Body of pancreas (tissue), 4 donors: ENCODE measurements at regions not wholly inside any gene's neighbourhood (a gene's known extent, or its start where the extent isn't known, plus 50 kb on each side); places are given as distances from the start of the nearest gene placed in this dataset.
A peak's percentile ranks its signal among the peaks of the same experiment; 100 is the strongest.

ENCODE experiments used
- ATAC-seq: fragments of 150-250 bp; one replicate; pipeline ENCODE4 v1.9.1; 2016
- DNase-seq, 4 donors: peaks; one replicate each; pipeline ENCODE4 v3.0.0-alpha.2; 2019
- H3K27ac ChIP-seq, 4 donors: fragments of 200-600 bp; sonication (generic); 1 replicate in 3 of 4; 2 replicates in 1 of 4; pipeline versions ENCODE4 v1.5.1 to v1.6.1; 2016 to 2019; ENCODE audit warnings: mild to moderate bottlenecking in 1 of 4, mixed read lengths in 1 of 4, moderate library complexity in 1 of 4
- H3K27me3 ChIP-seq, 2 donors: fragments of 200-600 bp; sonication (generic); one replicate each; pipeline ENCODE4 v1.6.0; 2016; ENCODE audit warnings: mild to moderate bottlenecking in 1 of 2
- H3K36me3 ChIP-seq, 2 donors: fragments of 200-600 bp; sonication (generic); replicated peaks in 1 of 2; 2 replicates each; pipeline ENCODE4 v1.5.1; 2016; ENCODE audit warnings: low read depth in 2 of 2; ENCODE audit not compliant: insufficient read depth in 1 of 2
- H3K4me1 ChIP-seq: fragments of 200-600 bp; sonication (generic); one replicate; pipeline ENCODE4 v1.6.0; 2016
- H3K4me3 ChIP-seq, 2 donors: fragments of 200-600 bp; sonication (generic); 1 replicate in 1 of 2; 2 replicates in 1 of 2; pipeline ENCODE4 v1.5.1; 2016 to 2019
- H3K9me3 ChIP-seq, 3 donors: fragments of 200-600 bp; sonication (generic); 1 replicate in 2 of 3; 2 replicates in 1 of 3; pipeline ENCODE4 v1.5.1; 2016
- CTCF ChIP-seq, 7 experiments: fragments of 450-650 bp in 4 of 7; fragments of 200-600 bp in 3 of 7; sonication (generic) in 3 of 7; IDR thresholded peaks; one replicate each; pipeline ENCODE4 v1.5.1; 2016 to 2019; ENCODE audit warnings: antibody characterized with exemption in 7 of 7
- POLR2A ChIP-seq, 3 donors: fragments of 450-650 bp; IDR thresholded peaks; one replicate each; pipeline ENCODE4 v1.6.1; 2016; ENCODE audit warnings: antibody characterized with exemption in 3 of 3, mild to moderate bottlenecking in 2 of 3
- WGBS, 2 donors: methylation state at CpG; one replicate each; pipeline ENCODE4 v1.1.5; 2017; 5-methylcytosine and 5-hydroxymethylcytosine counted together
- intact Hi-C: fragments of 100-400 bp; cut with DNase I; formaldehyde crosslinking; loops from one replicate; pipeline ENCODE4 v1.15.1; 2023

GRCh38 chr18:39660141-39660540 is 2094.5 kb upstream of the CELF4 start:
- no peaks in the 10 kb centered on the region for H3K27me3 ChIP-seq
- no peaks in the 10 kb centered on the region for H3K9me3 ChIP-seq
- no peak for ATAC-seq
- H3K27ac ChIP-seq: no peak overlapping the region
- H3K36me3 ChIP-seq: no peaks in the 10 kb centered on the region
- WGBS, 2 donors: 84 to 91% methylated on average over 2 of the region's 2 CpGs
- no peak overlapping the region for H3K4me3 ChIP-seq
- intact Hi-C loops: no loop called here
- TF ChIP-seq CTCF (IDR thresholded peaks at IDR 0.05) (no peak), POLR2A (IDR thresholded peaks at IDR 0.05) (no peak)
- H3K4me1 ChIP-seq: no peaks in the 10 kb centered on the region
- no peak for DNase-seq

- intact Hi-C loops: no loop called here
- H3K27ac ChIP-seq: no peak overlapping the region
- no peak overlapping the region for H3K4me3 ChIP-seq
- DNase-seq (no peak), ATAC-seq (no peak)
- TF ChIP-seq POLR2A (IDR thresholded peaks at IDR 0.05): no peak
- TF ChIP-seq CTCF (IDR thresholded peaks at IDR 0.05): no peak
- no peaks in the 10 kb centered on the region for H3K27me3 ChIP-seq
- H3K36me3 ChIP-seq: no peaks in the 10 kb centered on the region
- H3K9me3 ChIP-seq: no peaks in the 10 kb centered on the region
- 85 to 92% methylated on average over 4 of the region's 4 CpGs for WGBS, 2 donors
- H3K4me1 ChIP-seq: no peaks in the 10 kb centered on the region
Observed at GRCh38 chr18:39655341-39655740, 2089.7 kb upstream of the CELF4 start.

GRCh38 chr18:39653221-39653620 is 2087.6 kb upstream of the CELF4 start:
- no peak overlapping the region for H3K4me3 ChIP-seq
- no peaks in the 10 kb centered on the region for H3K9me3 ChIP-seq
- H3K27ac ChIP-seq: no peak overlapping the region
- no peak for DNase-seq
- intact Hi-C loops: no loop called here
- WGBS, 2 donors: 57 to 68% methylated on average over 2 of the region's 2 CpGs
- no peaks in the 10 kb centered on the region for H3K4me1 ChIP-seq
- no peaks in the 10 kb centered on the region for H3K36me3 ChIP-seq
- ATAC-seq: no peak
- H3K27me3 ChIP-seq: no peaks in the 10 kb centered on the region
- TF ChIP-seq CTCF (IDR thresholded peaks at IDR 0.05) (no peak), POLR2A (IDR thresholded peaks at IDR 0.05) (no peak)

GRCh38 chr18:39648616-39649015 is 2083.0 kb upstream of the CELF4 start:
- 56 to 58% methylated on average over 1 of the region's 1 CpG for WGBS, 2 donors
- Histone ChIP-seq H3K9me3 (no peaks in the 10 kb centered on the region), H3K36me3 (no peaks in the 10 kb centered on the region), H3K27ac (no peak overlapping the region), H3K4me1 (no peaks in the 10 kb centered on the region), H3K4me3 (no peak overlapping the region), H3K27me3 (no peaks in the 10 kb centered on the region)
- intact Hi-C loops: no loop called here
- DNase-seq (no peak), ATAC-seq (no peak)
- no peak for TF ChIP-seq POLR2A (IDR thresholded peaks at IDR 0.05)
- no peak for TF ChIP-seq CTCF (IDR thresholded peaks at IDR 0.05)

GRCh38 chr18:39647627-39648534 is 2082.3 kb upstream of the CELF4 start:
- ATAC-seq: no peak
- TF ChIP-seq CTCF (IDR thresholded peaks at IDR 0.05) (no peak), POLR2A (IDR thresholded peaks at IDR 0.05) (no peak)
- DNase-seq: peak in 1 of 4 donors; percentile 3
- H3K36me3 ChIP-seq: no peaks in the 10 kb centered on the region
- H3K27me3 ChIP-seq: no peaks in the 10 kb centered on the region
- H3K4me1 ChIP-seq: no peaks in the 10 kb centered on the region
- 37 to 42% methylated on average over 4 of the region's 4 CpGs for WGBS, 2 donors
- H3K4me3 ChIP-seq: no peak overlapping the region
- no peaks in the 10 kb centered on the region for H3K9me3 ChIP-seq
- intact Hi-C loops: no loop called here
- no peak overlapping the region for H3K27ac ChIP-seq
